H9 (cell line): ENCODE measurements at regions not wholly inside any gene's neighbourhood (a gene's known extent, or its start where the extent isn't known, plus 50 kb on each side); places are given as distances from the start of the nearest gene placed in this dataset.

Experiments used
- DNase-seq: peaks from one replicate; pipeline ENCODE4 v3.0.0-alpha.2; 2017
- H2AFZ ChIP-seq: one replicate; pipeline ENCODE4 v1.6.1; 2013; ENCODE audit warnings: mild to moderate bottlenecking, low read length, control low read depth, moderate library complexity
- H2AK5ac ChIP-seq: 2 replicates; pipeline ENCODE4 v1.6.1; 2013; ENCODE audit warnings: low read length, control low read depth, mixed read lengths; ENCODE audit not compliant: insufficient read length
- H2BK120ac ChIP-seq: one replicate; pipeline ENCODE4 v1.6.1; 2013; ENCODE audit warnings: low read depth, mild to moderate bottlenecking, low read length, control low read depth, inconsistent platforms; ENCODE audit not compliant: poor library complexity, severe bottlenecking
- H2BK12ac ChIP-seq: 2 replicates; pipeline ENCODE4 v1.6.1; 2013; ENCODE audit warnings: low read length, control low read depth, mixed read lengths, low read depth; ENCODE audit not compliant: insufficient read length
- H2BK15ac ChIP-seq: 2 replicates; pipeline ENCODE4 v1.6.1; 2013; ENCODE audit warnings: low read depth, low read length, control low read depth
- H2BK20ac ChIP-seq: one replicate; pipeline ENCODE4 v1.6.1; 2013; ENCODE audit warnings: low read depth, mild to moderate bottlenecking, low read length, control low read depth, inconsistent platforms; ENCODE audit not compliant: poor library complexity, severe bottlenecking
- H2BK5ac ChIP-seq: 2 replicates; pipeline ENCODE4 v1.6.1; 2013; ENCODE audit warnings: low read length, control low read depth, mixed read lengths; ENCODE audit not compliant: insufficient read length
- H3K14ac ChIP-seq: 2 replicates; pipeline ENCODE4 v1.6.1; 2013; ENCODE audit warnings: low read length, control low read depth; ENCODE audit not compliant: insufficient read depth
- H3K18ac ChIP-seq: 2 replicates; pipeline ENCODE4 v1.6.1; 2013; ENCODE audit warnings: low read depth, mild to moderate bottlenecking, mixed read lengths, low read length, control low read depth; ENCODE audit not compliant: insufficient read length
- H3K23ac ChIP-seq: 2 replicates; pipeline ENCODE4 v1.6.1; 2013; ENCODE audit warnings: low read length, control low read depth, mixed read lengths, low read depth; ENCODE audit not compliant: insufficient read length
- H3K23me2 ChIP-seq: 2 replicates; pipeline ENCODE4 v1.6.1; 2013; ENCODE audit warnings: low read depth, mild to moderate bottlenecking, mixed read lengths, low read length, control low read depth; ENCODE audit not compliant: insufficient read length, poor library complexity, severe bottlenecking
- H3K27ac ChIP-seq: 2 replicates; pipeline ENCODE4 v1.5.1; 2013; ENCODE audit warnings: low read length, control low read depth, mixed read lengths, low read depth; ENCODE audit not compliant: insufficient read length
- H3K27me3 ChIP-seq: 2 replicates; pipeline ENCODE4 v1.6.1; 2013; ENCODE audit warnings: low read length, control low read depth, inconsistent platforms; ENCODE audit not compliant: insufficient read depth
- H3K4ac ChIP-seq: 2 replicates; pipeline ENCODE4 v1.6.1; 2013; ENCODE audit warnings: low read depth, mild to moderate bottlenecking, control low read depth, inconsistent platforms, low read length, moderate library complexity
- H3K4me1 ChIP-seq: 2 replicates; pipeline ENCODE4 v1.6.1; 2013; ENCODE audit warnings: low read length, control low read depth, inconsistent platforms; ENCODE audit not compliant: insufficient read depth
- H3K4me2 ChIP-seq: 2 replicates; pipeline ENCODE4 v1.6.1; 2013; ENCODE audit warnings: low read length, control low read depth, mixed read lengths; ENCODE audit not compliant: insufficient read length, insufficient read depth
- H3K56ac ChIP-seq: 2 replicates; pipeline ENCODE4 v1.6.1; 2013; ENCODE audit warnings: low read depth, mild to moderate bottlenecking, mixed read lengths, low read length, control low read depth; ENCODE audit not compliant: insufficient read length
- H3K79me1 ChIP-seq: 2 replicates; pipeline ENCODE4 v1.6.1; 2013; ENCODE audit warnings: low read depth, mild to moderate bottlenecking, moderate library complexity, low read length, control low read depth, inconsistent platforms; ENCODE audit not compliant: insufficient read depth, poor library complexity, severe bottlenecking
- H3K79me2 ChIP-seq: 2 replicates; pipeline ENCODE4 v1.6.1; 2013; ENCODE audit warnings: low read length, control low read depth, inconsistent platforms; ENCODE audit not compliant: insufficient read depth
- H3K9ac ChIP-seq: 2 replicates; pipeline ENCODE4 v1.6.1; 2013; ENCODE audit warnings: low read length, control low read depth, mixed read lengths; ENCODE audit not compliant: insufficient read length; ENCODE audit errors: extremely low read depth
- H3K9me3 ChIP-seq: one replicate; pipeline ENCODE4 v1.6.1; 2013; ENCODE audit warnings: low read depth, low read length, inconsistent platforms; ENCODE audit not compliant: control insufficient read depth
- H3T11ph ChIP-seq: one replicate; pipeline ENCODE4 v1.6.1; 2013; ENCODE audit warnings: mild to moderate bottlenecking, low read length, control low read depth, inconsistent platforms
- H4K20me1 ChIP-seq: one replicate; pipeline ENCODE4 v1.6.1; 2013; ENCODE audit not compliant: control insufficient read depth, insufficient read length, insufficient read depth
- H4K5ac ChIP-seq: 2 replicates; pipeline ENCODE4 v1.6.1; 2013; ENCODE audit warnings: low read depth, mild to moderate bottlenecking, mixed read lengths, low read length, control low read depth; ENCODE audit not compliant: insufficient read length
- H4K8ac ChIP-seq: replicated peaks from 2 replicates; pipeline ENCODE4 v1.6.1; 2013; ENCODE audit warnings: low read length, control low read depth, mixed read lengths, low read depth; ENCODE audit not compliant: insufficient read length
- H4K91ac ChIP-seq: 2 replicates; pipeline ENCODE4 v1.6.1; 2013; ENCODE audit warnings: low read depth, mild to moderate bottlenecking, moderate library complexity, mixed read lengths, low read length, control low read depth; ENCODE audit not compliant: insufficient read length
- H3K27ac Mint-ChIP-seq, 3 experiments: 2 replicates in 2 of 3; 3 replicates in 1 of 3; pipeline ENCODE4 v1.8.0; 2020 to 2021; ENCODE audit warnings: mixed read lengths in 3 of 3, mild to moderate bottlenecking in 1 of 3, moderate library complexity in 1 of 3
- H3K27me3 Mint-ChIP-seq: 2 replicates; pipeline ENCODE4 v1.8.0; 2021; ENCODE audit warnings: low read depth, mild to moderate bottlenecking, moderate library complexity, mixed read lengths
- H3K36me3 Mint-ChIP-seq, 3 experiments: 2 replicates in 2 of 3; 3 replicates in 1 of 3; pipeline ENCODE4 v1.8.0; 2020 to 2021; ENCODE audit warnings: low read depth in 3 of 3, mixed read lengths in 3 of 3; ENCODE audit not compliant: insufficient read depth in 1 of 3
- H3K4me1 Mint-ChIP-seq, 2 experiments: 2 replicates each; pipeline ENCODE4 v1.8.0; 2020; ENCODE audit warnings: mixed read lengths in 2 of 2
- H3K4me3 Mint-ChIP-seq, 2 experiments: 2 replicates in 1 of 2; 3 replicates in 1 of 2; pipeline ENCODE4 v1.8.0; 2020 to 2021; ENCODE audit warnings: mild to moderate bottlenecking in 2 of 2, mixed read lengths in 2 of 2, moderate library complexity in 1 of 2
- H3K9me3 Mint-ChIP-seq, 2 experiments: 2 replicates in 1 of 2; 3 replicates in 1 of 2; pipeline ENCODE4 v1.8.0; 2020; ENCODE audit warnings: mild to moderate bottlenecking in 2 of 2, mixed read lengths in 2 of 2, moderate library complexity in 1 of 2
- CTCF ChIP-seq: fragments of 200-600 bp; sonication (generic); conservative IDR thresholded peaks from 3 replicates; pipeline ENCODE4 v1.8.0; 2021; ENCODE audit warnings: antibody characterized with exemption, mild to moderate bottlenecking
- WGBS: extraction: QIAGEN DNeasy Blood & Tissue Kit; methylation state at CpG from one replicate; pipeline ENCODE4 v1.1.7; 2013; ENCODE audit warnings: missing lambda C conversion rate, low lambda C conversion rate, mixed read lengths; ENCODE audit not compliant: insufficient read length; ENCODE audit errors: extremely low coverage; 5-methylcytosine and 5-hydroxymethylcytosine counted together

GRCh38 chr4:138030375-138030774 lies 211.8 kb downstream of the SLC7A11 start:
- Mint-ChIP-seq H3K27me3 (no peaks in the 10 kb centered on the region), H3K4me3 (no peak overlapping the region), H3K9me3 (no peaks in the 10 kb centered on the region), H3K27ac (no peak overlapping the region), H3K36me3 (no peaks in the 10 kb centered on the region), H3K4me1 (peaks cover 3 to 4% of the 10 kb centered on the region in 2 experiments)
- H3K27me3 ChIP-seq: no peaks in the 10 kb centered on the region
- H3K18ac ChIP-seq: no peak overlapping the region
- no peak overlapping the region for H2BK15ac ChIP-seq
- no peak overlapping the region for H2AFZ ChIP-seq
- no peak overlapping the region for H2BK5ac ChIP-seq
- no peaks in the 10 kb centered on the region for H3K79me1 ChIP-seq
- H2BK120ac ChIP-seq: no peak overlapping the region
- no peaks in the 10 kb centered on the region for H3K79me2 ChIP-seq
- no peak overlapping the region for H4K8ac ChIP-seq
- TF ChIP-seq CTCF: no peak
- no peaks in the 10 kb centered on the region for H3K23me2 ChIP-seq
- H3T11ph ChIP-seq: no peak overlapping the region
- WGBS: 100% methylated on average over 2 of the region's 3 CpGs
- H3K27ac ChIP-seq: no peak overlapping the region
- no peak overlapping the region for H3K14ac ChIP-seq
- H2AK5ac ChIP-seq: no peak overlapping the region
- no peak overlapping the region for H3K9ac ChIP-seq
- H2BK12ac ChIP-seq: no peak overlapping the region
- no peak overlapping the region for H3K4me2 ChIP-seq
- DNase-seq: no peak
- no peak overlapping the region for H4K91ac ChIP-seq
- no peaks in the 10 kb centered on the region for H3K9me3 ChIP-seq
- no peaks in the 10 kb centered on the region for H3K4me1 ChIP-seq
- no peak overlapping the region for H3K56ac ChIP-seq
- H2BK20ac ChIP-seq: no peak overlapping the region
- no peak overlapping the region for H3K23ac ChIP-seq
- H4K5ac ChIP-seq: no peak overlapping the region
- no peaks in the 10 kb centered on the region for H4K20me1 ChIP-seq
- no peak overlapping the region for H3K4ac ChIP-seq
